SW480 (cell line): ENCODE measurements at regions not wholly inside any gene's neighbourhood (a gene's known extent, or its start where the extent isn't known, plus 50 kb on each side); places are given as distances from the start of the nearest gene placed in this dataset.

ENCODE experiments used
- DNase-seq: peaks from one replicate; pipeline ENCODE4 v3.0.0-alpha.2; 2016; ENCODE audit warnings: low spot score

DNA sequence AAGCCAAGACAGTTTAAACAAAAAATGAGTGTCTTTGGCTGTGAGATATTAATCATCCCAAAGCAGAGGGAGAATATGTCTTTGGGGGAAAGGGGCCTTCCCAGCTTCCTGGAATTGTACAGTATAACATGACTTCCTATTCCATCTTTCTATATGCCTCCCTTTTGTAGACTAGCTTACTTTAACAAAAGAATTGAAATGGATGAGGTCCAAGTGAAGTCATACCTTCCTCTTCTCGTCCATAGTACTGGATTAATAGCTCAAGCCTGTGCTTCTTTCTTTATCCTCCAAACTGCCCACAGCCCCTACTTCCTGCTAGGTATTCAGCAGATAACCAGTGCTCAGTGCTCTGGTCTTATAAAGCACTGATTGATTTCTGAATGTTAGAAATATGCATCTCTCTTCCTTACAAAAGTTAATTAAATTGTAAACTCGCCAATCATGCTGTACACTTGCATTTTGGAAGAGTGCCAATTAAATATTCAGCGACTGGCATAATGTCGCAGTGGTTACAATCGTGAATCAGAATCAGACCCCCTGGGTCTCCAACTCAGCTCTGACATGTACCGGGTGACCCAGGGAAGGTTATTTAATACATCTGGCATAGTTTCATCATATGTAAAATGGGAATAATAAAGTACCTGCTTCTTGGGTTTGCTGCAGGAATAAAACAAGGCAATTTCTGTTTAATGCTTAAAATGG lies 325.1 kb downstream of the RND3 start:
- no peak for DNase-seq

DNA sequence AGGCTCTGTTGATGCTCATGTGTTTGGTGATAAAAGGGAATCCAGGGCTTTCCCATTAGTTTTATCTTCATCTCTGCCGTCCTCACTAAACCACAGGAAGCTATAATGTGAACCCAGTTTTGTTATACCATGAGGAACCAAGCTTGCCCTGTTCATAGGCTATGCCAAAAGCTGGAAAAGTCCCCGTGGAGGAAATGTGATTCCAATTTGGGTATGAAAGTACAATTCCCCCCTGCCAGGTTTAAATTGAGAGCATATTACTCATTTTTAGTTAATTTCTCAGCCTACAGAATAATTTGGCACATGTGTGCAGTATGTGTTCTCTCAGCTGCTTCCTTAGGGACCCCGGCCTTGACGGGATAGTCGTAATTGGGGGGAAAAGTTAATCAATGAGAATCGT lies 327.4 kb downstream of the RND3 start:
- no peak for DNase-seq

DNA sequence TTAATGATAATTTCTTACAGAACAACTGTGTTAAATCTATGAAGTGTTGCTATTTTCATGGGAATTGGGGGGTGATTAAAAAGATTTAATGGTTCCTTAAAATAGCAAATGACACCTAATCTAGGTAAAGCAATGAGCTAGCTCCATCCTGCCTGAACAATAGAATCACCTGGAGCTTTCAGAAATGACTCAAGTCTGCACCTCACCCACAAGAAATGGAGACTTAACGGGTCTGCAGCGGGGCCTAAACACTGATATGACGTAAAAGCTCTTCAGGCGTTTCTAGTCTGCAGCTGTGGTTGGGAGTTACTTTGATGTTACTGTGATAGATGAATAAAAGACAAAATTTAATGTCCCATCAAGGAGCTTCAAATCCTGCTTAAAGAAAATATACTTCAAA lies 328.2 kb downstream of the RND3 start:
- DNase-seq: no peak

DNA sequence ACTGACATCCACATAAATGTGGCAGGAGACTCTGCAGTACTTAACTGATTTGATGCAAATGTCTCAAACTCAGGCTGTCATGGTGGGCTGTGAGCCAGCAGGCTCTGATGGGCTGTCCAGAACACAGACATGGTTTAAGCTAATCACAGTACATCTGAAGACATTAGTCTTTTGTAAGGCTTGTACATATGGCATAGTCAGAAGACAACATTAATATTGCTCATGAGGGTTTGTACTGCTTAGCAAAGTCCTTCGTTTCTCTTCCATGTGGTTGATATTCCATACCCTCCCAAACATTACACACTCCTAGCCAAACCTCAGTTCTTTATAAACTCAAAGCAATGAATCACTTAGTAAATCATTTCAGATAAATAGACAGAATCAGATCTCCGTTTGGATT lies 330.6 kb downstream of the RND3 start:
- DNase-seq: no peak

DNA sequence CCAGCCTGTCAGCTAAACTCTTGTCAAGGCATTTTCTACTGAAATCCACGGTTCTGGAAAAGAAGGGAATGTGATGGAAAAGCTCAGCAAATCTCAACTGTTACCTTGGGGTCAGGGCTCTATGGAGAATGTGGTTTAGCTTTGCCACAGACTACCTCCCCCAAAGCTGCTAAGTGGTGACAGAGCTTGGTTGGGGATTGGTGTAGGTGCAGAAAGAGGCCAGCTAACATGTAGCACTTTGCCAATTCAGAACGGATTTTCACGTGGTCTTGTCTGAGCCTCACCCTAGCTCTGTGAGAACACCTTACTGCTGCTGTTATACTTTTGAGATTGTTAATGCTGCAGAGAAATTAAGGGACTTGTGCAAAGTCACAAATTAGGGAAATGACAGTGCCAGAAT lies 331.1 kb downstream of the RND3 start:
- no peak for DNase-seq

DNA sequence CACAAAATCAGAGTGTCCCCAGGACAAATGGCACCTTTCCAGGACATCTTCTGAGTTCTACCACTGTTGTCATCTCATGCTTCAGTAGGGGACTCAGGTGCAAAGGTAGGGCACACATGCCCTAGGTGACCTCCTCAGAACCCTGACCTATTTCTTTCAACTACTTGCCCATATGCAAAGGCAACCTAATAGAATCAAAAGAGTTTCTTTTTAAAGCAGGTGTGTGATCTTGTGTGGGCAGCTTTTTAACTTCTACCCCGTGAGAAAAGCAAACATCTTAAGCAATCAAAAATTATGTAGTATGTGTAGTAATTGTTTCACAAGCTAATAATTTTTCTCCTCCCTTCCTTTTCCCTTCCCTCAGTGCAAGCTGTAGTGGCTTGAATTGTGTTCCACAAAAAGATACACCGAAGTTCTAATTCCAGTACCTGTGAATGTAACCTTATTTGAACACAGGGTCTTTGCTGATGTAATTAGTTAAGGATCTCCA lies 333.1 kb downstream of the RND3 start:
- DNase-seq: no peak

DNA sequence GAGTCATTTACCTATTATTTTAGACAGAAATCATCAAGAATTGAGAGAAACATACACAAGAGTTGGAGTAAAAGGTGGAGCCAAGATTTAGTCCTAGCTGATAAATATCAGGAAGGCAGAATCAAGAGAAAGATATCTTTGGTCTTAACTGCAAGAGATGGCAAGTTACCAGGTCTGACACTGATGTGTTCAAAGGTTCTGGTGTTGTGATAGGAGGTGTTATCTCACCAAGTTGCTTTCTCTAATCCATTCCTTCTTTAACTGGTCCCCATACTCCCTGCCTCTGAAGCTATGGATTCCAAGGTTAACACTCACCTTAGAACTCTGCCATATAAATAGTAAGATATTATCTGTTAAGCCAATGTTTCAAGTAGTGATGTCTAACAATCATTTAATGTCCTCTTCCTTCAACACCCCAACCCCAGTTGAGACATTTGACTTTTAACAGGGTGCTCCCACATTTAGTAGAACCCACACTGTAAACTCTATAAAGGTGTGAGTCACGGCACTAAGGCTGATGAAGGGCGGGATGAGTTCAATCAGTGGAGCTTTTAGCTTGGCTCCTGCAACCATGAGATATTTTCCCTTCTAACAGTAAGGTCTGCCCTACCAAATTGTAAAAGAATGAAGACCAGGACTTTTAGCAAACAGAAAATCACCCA lies 333.7 kb downstream of the RND3 start:
- no peak for DNase-seq

DNA sequence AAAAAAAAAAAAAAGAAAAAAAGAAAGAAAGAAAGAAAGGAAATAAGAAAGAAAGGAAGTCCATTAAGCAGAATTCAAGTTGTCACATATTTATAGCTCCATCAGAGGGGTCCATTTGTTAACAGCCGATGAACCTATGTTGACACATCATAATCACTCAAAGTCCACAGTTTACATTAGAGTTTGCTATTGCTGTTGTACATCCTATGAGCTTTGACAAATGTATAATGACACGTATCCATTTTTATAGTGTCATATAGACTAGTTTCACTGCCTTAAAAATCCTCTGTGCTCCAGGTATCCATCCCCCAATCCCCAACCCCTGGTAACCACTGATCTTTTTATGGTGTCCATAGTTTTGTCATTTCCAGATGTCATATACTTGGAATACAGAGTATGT lies 335.2 kb downstream of the RND3 start:
- DNase-seq: no peak

DNA sequence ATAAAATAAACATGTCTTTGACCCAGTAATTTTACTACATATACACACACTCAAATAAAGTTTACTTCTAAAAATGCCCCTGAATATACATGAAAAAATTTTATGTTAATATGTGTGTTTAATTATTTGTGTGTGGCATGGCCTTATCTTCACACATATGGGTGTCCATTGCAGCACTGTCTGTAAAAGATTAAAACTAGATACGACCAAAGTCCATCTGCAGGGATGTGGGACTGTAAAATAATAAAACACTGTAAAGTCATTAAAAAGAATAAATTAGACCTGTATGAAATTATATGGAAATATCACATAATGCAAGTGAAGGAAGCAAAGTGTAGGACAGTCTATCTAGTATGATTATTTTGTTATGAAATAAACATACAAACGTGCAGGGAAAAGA lies 337.3 kb downstream of the RND3 start:
- no peak for DNase-seq

DNA sequence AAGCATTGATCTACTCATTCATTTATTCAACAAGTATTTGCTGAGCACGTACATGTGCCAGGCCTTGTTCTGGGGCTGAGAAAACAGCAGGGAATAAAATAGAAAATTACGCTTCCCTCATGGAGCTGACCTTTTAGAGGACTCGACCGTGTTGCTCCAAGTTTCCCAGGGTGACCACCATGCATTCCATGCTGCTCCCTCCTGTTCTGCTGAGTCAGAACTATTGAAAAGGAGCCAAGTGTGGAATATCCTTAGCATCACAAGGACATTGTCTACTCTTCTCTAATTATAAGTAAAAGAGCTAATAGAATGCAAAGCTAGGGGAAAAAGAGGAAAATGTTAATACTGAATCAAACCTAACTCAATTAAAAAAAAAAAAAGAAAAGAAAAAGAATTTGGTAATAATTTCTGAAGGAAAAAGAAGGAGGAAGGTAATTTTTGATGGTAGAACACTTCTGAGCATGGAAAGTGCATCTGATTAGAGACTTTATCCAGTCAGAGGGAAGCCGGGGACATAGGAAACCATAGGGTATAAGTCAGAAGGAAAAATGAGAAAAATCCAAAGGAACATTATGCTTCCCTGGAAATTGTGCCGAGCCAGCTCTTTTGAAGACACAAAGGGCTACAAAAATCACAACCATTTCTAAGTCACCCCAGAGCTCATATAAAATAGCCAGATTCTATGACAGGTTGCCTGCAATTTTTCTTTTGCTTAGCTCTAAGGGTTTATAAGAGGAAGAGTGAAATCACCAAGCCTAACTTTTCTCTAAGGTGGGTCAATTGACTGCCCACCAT lies 339.4 kb downstream of the RND3 start:
- no peak for DNase-seq

DNA sequence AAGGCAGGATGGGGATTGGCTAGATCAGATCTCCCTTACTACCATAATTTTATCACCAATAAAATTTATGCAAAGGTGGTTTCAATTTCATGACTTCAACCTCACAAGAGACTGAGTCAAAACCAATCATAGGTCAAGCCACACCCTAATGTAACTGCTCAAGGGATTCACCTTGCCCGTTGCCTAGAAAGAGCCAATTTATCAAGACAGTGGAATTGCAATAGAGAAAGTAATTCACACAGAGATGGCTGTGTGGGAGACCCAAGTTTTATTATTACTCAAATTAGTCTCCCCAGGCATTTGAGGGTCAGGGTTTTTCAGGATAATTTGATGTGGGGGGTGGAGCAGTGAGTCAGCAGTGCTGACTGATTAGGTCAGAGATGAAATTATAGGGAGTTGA lies 340.6 kb downstream of the RND3 start:
- no peak for DNase-seq

DNA sequence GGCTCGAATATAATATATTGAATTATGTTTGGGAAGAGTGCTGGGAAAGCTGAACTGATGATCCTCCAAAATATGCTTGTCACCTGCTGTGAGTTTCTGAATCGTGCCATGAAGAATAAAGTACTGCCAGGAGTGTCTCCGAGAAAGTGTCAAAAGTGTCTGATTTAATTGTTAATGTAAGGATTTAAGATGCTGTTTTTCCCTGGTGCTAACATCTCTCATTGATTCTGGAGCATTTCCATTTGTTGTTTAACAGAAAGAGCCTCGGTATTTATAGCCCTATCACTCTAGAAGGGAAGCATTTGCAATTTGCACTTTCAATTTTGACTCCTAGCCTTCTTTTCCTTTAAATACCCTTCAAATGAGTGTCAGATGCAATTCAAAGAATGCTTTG lies 342.2 kb downstream of the RND3 start:
- no peak for DNase-seq

DNA sequence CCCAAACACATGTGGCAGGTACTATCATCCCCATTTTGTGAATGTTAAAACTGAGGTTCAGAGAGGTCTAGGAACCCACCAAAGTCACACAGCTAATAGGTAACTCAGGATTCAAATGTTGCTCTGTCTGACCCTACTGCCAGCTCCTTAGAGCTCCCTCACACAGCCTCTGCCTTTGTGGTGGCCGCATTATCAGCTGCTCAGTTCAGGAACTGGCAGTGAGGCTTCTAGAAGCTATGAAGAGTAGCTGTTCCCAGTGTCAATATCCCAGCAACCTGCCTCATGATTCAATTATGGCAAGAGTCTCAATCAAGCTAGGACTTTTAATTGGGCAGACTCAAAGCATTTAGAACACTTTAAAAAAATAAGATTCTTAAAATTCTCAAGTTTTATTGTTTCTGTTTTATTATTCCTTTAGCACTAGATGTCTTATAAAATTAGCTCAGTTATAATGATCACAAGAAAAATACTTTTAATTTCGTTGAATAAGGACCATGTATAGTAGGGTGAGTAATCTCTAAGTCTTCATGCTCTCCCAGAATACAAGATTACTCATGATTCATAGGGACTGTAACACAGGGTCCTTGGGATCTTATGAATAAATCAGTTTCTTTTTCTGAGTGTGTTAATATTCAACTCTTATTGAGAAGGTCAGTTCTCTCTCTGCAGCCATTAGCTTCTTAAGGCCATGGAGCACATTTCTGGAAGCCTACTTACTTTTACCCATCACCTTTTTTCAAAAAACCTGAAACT lies 342.7 kb downstream of the RND3 start:
- no peak for DNase-seq

DNA sequence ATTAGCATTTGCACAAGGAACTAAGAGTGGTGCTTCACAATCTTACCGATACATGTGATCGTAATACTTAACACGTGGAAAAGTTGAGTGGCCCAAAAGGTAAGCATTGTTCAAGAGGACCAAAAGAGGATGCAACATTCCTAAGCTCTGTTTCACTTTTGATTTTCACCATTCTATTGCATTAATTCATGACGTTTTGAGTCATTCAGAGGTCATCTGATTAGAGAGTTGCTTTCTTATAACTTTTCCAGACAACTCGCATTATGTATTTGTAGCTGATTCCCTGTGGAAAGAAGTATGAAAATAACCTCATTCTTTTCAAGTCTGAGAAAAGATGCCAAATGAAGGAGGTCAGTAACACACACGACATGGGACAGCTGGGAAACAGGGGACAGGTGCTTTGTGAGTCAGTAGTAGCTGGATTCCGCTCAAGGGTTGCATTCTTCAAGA lies 344.4 kb downstream of the RND3 start:
- DNase-seq: no peak

DNA sequence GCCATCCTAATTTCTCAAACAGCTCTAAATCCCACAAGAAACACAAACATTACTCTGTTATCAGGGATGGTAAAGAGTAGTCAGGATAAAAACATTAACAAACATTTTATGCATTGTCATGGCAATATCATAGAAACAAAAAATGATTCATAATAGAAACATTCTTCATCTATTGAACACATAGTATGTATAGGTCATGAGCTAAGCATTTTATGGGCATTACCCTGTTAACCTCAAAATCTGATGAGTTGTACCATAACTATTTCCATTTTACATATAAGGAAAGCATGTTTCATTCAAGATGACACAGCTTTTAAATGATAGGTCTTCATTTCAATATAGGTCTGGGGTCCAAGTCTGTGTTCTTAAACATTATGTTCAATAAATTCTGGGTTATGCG lies 344.9 kb downstream of the RND3 start:
- peak; percentile 77 for DNase-seq

DNA sequence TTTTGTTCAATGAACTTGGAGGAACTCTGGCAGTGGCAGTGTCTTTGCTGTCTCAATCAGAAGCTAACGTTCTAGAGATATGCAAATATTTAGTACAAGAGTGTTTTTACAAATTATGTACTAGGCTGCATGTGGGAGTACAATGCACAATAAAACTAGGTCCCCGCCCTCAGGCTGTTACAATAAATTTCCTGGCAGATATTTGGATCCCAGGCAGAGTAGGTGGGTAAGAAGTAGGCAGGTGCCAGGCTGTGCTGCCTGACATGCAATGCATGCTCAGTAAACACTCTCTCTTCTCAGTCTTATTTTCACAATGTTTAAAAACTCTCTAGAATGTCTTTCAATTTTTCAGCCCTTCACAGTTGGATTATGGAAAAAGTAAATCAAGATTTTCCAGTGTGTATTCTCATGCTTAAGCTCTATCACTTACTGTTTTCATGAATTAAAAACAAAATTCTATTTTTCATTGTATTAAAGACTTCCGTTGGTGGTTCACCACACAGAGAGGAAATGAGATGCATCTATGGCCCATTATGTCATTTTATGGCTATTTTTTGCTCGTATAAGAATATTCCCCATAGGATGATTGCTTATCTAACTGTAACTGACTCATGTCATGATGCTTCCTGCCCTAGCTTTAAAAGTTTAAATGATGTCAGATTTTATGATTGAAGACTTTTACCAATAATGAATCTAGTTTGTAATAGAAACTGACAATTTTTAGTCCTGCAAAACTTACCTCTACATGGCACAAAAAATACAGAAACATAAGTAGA lies 346.1 kb downstream of the RND3 start:
- peak; percentile 85 for DNase-seq

DNA sequence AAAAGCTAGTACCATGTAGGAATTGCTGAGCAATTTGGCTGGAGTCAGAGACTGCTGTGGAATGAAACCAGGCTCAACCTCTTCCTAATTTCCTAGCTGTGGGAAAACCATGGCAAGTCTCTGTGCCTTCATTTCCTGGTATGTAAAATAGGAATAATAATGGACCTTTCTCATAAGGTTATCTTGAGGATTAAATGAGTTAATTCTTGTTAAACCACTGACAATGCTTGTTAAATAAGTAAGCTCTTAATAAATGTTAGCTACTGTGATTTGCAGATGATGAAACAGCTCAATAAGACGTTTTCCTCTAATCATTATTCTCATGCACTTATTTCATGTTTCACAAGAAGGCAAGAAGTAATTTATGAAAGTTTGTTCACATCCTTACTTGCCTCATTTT lies 346.7 kb downstream of the RND3 start:
- no peak for DNase-seq

DNA sequence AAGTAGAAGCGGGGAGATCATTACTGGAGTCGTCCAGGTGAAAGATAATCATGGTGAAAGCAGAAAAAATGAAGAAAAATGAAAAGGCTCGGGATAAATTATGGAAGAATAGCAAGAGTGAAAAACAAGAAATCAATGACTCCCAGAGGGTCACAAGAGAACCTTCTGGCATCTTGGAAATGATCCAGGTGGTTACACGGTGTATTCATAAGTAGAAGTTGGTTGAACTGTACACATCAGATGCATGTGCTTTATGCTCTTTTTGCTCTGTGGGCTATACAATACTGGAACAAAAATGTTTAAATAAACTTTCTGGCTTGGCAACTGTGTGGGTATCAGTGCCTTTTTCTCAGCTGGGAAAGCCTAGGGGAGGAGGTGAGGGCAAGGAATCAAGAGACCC lies 348.9 kb downstream of the RND3 start:
- DNase-seq: no peak

DNA sequence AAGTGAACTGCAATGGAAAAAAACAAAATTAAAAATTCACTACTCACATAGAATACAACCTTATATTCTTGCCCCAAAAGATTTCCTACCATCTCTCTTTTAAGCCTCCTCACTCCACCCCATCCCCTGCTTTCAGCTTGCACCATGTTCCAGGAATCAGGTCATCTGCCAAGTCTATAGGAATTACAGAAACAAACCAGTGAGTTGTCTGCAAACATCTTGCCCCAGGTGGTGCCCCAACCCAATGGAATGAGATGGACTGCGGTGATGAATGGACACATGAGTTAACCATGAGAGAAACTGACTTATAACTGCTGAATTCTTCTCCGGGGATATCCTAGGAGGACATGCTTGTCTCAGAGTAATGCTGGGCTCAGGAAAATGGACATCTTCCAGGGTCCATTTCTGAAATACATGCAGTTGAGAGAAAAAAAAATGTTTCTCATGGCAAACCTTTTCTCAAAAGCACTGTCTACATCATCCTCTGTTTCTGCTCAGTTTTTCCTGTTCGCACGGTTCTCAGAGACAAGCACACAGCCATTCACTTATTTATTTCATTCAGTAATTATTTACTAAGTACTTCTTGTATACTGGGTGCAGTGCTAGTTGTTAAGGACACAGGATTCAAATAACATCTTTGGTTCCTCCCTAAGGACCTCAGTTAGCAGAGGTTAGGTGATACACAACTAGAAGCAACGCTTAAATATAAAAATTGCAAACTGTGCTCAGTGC lies 350.0 kb downstream of the RND3 start:
- DNase-seq: no peak

DNA sequence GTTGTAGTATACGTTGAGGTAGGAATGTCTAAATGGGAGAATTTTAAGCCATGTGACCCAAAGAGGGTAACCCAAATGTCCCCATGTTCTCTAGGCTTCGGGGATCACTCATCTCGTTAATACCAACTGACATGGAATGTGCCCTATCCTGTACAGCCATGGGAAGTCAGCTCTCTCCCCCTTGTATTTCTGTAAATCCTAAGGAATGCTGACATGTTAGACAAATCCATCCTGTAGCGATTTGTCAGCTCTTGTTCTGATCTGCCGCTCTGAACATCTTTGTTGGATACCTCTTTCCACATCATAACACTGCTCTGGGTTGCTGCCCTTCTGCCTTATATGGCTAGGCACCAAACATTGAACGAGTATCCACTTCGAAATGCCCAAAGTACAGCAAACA lies 350.6 kb downstream of the RND3 start:
- DNase-seq: no peak

DNA sequence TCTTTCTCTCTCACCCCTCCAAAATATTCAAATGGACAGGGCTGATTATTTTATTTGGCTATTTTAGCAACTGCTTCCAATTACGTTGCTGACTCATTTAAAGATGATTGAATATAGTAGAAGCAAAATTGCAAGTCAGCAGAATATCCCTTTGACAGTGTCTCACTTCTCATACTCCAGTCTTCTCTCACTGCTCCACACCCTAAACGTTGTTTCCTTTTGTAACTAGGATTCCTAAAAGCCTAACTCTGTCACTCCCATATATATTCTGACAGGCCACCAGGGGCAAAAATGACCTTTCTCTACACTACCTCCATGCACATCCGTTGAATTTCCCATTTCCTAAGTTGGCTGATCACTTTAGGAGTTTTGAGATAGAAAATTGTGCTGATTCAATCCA lies 351.1 kb downstream of the RND3 start:
- no peak for DNase-seq
